GM19035 (cell line): ENCODE measurements at regions not wholly inside any gene's neighbourhood (a gene's known extent, or its start where the extent isn't known, plus 50 kb on each side); places are given as distances from the start of the nearest gene placed in this dataset.
"Not testable (repeated sequence)": the region's sequence is repeated elsewhere in the genome, so short reads cannot be mapped to it uniquely, and the experiment has no call there.

Experiments
- ATAC-seq: cut with Tn5 transposase; IDR thresholded peaks from one replicate; pipeline ENCODE4 v1.9.1; 2021; ENCODE audit not compliant: unreplicated experiment

DNA sequence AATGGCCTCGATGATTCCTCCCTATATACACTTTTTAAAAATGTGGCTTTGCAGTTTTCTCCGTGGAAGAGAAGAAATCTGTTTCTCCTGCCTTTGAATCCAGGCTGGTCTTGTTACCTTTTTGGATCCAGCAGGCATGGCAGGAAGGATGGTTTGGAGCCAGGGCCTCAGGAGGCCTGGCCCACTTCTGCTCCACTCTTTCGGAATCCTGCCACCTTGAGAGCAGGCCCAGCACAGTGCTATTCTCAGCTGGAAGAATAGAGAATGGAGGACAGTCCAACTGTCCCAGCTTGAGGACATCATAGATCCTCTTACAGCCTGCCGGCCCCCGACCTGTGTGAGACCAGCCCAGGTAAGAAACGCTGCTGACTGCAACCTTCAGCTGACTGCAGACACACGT is 421.5 kb downstream of the FUT8 start:
- no peak for ATAC-seq

GRCh38 chr14:65834812-65835211 is 422.3 kb downstream of the FUT8 start:
- ATAC-seq = no peak

- ATAC-seq = no peak
Observed at GRCh38 chr14:65835501-65835900, 423.0 kb downstream of the FUT8 start.

GRCh38 chr14:65838565-65838964 is 426.0 kb downstream of the FUT8 start:
- ATAC-seq = no peak

GRCh38 chr14:65840118-65840751 is 427.7 kb downstream of the FUT8 start:
- ATAC-seq = no peak

GRCh38 chr14:65840786-65841185 is 428.3 kb downstream of the FUT8 start:
- no peak for ATAC-seq

GRCh38 chr14:65846196-65846868 is 433.8 kb downstream of the FUT8 start:
- no peak for ATAC-seq

GRCh38 chr14:65847075-65847847 is 434.7 kb downstream of the FUT8 start:
- ATAC-seq = no peak

DNA sequence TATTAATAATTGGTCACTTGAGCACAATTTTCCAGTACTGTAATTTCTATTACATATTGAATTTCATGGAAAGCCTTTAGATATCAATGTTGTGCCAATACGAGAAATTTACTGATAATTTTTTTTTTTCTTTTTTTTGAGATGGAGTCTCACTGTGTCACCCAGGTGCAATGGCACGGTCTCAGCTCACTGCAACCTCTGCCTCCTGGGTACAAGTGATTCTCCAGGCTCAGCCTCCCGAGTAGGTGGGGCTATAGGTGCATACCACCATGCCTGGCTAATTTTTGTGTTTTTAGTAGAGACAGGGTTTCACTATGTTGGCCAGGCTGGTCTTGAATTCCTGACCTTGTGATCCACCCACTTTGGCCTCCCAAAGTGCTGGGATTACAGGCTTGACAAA is 435.4 kb downstream of the FUT8 start:
- not testable (repeated sequence) for ATAC-seq

DNA sequence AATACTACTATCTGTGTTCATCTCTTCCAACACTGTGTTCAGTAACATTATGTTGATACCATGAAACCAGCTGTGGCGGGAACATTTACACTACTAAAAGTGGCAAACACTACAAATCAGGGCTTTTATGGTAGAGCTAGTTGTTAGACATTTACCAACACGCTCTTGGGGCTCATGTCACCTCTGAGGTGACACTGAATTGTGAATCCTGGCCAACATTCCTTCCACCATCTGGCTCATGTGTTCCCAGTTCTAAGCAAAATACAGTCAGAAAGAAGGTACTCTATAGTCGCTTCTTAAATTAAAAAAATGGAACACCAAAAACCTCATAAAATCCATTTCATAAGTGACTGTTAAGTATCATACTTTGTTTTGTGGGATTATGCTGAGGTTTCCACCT is 436.6 kb downstream of the FUT8 start:
- no peak for ATAC-seq

GRCh38 chr14:65849558-65849957 is 437.0 kb downstream of the FUT8 start:
- no peak for ATAC-seq

DNA sequence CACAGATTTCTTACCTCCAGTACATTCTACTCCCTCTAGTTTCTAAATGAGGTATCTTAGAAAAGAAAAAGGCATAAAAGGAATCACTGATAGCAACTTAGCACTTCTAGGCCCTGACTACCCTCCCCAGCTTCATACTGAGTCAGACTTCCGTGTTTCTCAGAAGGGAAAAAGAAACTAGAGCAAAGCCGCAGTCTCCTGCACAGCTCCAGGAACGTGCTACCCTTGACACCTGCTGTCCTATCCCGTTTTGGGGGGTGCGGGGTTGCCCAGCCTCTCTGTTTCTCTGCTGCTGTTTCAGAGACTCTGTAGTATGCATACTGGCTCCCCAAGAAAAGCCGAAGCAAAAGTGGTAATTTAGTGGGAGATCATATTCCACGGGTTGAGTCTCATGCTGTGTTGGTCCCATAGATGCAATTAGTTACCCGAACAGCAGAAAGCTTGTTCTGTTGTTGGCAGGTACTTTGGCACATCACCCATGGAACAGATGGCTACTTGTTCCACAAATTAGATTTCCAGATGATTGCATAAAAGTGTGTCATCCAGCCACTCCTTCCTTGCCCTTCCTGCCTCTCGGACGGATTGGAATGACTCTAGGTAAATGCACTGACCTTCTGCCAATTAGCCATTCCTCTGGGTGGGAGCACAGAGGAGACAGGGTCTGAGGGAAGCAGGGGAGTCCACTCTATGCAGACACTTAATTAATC is 438.1 kb downstream of the FUT8 start:
- no peak for ATAC-seq

- no peak for ATAC-seq
Observed at GRCh38 chr14:65852689-65853088, 440.2 kb downstream of the FUT8 start.

DNA sequence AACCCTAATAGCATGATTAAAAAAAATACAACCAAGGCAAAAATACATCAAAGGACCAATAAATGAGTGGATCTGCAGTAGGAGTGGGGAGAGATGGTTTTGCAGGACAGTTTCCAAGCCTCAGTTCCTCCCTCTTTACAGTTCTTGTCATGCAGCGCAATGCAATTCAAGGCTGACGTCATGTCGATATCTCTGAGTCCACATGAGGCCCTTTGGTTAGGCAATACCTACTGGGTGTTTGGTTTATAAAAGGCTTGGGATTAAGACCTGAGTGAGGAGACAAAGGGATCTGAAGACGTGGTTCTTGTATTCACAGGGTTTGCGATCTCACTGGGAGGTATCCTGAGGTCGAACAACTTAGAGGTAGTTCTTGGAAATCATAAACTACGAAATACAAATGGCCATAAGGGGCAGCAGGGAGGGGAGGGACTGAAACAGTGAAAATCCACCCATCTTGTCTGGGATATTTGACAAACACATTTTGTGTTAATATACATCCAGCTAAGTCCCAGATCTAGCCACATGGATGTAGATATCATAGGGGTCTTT is 441.0 kb downstream of the FUT8 start:
- no peak for ATAC-seq

DNA sequence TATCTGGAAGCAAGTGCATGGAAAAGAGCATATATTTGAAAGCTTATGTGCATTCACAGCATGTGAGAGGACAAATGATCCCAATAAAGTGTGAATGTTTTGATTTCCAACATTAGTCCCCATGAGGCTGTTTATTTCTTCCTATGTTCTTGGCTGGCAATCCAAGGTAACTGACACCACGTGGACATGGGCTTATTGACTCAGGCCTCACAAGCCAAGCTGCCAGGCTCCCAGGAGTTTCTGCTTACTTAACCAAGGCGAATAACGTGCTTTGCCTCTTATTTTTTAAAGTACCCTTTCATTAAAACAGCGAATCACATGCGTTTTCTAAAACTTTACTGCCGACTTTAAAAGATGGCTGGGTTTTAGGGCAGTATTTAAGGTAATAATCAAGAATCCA is 441.7 kb downstream of the FUT8 start:
- ATAC-seq = no peak

DNA sequence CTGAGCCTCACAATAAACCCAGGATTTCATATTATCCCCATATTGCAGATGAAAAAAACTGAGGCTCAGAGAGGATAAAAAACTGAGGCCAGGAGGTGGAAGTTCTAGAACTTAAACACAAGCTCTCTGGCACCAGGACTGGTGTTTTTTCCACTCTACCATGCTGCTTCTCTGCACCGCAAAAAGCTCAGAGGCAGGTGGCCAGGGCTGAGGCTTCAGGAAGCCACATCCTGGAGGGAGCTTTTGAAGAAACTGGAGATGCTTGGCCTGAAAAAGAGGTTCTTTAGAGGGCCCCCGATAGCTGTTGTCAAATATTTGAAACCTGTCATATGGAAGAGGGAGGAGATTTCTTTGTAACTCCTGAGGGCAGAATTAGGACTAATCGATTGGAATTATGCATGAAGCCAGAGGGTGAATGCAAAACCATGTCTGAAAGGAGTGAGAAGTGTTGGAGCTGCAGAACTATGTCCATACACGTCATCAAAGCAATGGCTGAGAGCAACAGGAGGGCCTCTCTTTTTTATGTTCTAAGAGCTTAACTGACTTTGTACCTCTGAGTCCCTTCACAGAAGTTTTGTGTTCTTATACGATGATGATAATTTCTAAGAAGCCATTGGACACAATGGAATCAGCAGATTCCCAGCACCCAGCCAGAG is 448.6 kb downstream of the FUT8 start:
- no peak for ATAC-seq

DNA sequence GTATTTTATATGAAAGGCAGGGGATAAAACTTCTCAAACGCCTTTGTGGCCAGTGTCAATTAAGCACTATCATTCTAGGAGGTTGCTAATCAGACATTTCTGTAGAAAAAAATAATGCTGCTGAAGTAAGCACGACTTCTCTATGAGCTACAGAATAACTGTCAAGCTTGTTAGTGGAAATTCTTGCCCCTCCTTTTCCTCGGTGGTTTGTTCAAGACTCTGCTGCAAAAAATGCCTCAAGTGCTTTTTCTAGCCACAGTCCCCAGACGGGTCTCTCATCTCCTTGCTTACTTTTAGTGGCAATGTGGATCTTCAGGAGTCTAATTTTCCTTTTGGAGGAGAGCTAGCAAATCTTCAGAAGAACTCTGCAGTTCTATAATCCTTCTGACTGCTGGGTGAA is 452.0 kb downstream of the FUT8 start:
- ATAC-seq = no peak

GRCh38 chr14:65864984-65865383 is 452.5 kb downstream of the FUT8 start:
- ATAC-seq = no peak

DNA sequence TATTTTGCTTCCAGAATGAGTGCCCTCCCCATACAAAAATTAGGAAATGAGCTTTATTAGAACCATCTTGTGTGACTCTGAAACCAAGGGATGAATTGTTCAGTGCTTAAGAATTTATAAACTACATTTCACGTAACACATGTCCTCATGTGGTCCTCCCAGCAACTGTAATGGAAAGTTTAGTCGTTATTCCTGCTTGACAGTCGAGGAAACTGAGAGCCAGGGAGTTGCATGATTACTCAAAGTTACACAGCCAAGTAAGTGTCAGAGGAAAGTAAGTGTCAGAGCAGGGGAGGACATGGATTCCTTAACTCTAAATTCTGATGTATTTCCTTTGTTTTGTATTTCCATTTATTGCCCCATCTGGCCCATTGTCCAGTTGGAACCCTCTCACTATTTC is 453.9 kb downstream of the FUT8 start:
- no peak for ATAC-seq

DNA sequence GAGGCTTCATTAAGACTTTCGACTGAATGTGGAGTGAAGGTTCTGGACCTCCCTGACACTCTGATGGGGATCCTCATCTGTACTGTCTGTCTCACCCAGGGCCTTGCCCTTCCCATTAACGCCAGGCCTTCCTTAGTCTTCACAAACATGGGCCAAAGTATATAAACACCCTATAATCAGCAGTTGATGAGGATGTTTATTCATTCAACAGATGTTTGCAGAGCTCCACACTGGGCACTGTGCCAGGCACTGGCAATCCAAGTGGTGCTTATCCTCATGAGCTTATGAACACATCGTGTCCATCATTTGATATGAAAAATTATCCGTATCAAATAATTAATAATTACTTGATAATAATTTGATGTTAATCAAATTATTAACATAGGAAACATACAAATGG is 454.4 kb downstream of the FUT8 start:
- no peak for ATAC-seq

- ATAC-seq = no peak
Observed at GRCh38 chr14:65867333-65867732, 454.8 kb downstream of the FUT8 start.
